HPDE6-E6E7 (cell line): ENCODE measurements at regions not wholly inside any gene's neighbourhood (a gene's known extent, or its start where the extent isn't known, plus 50 kb on each side); places are given as distances from the start of the nearest gene placed in this dataset.

Experiments used
- DNase-seq: peaks from one replicate; pipeline ENCODE4 v3.0.0; 2011; ENCODE audit warnings: missing footprints; ENCODE audit errors: extremely low spot score

DNA sequence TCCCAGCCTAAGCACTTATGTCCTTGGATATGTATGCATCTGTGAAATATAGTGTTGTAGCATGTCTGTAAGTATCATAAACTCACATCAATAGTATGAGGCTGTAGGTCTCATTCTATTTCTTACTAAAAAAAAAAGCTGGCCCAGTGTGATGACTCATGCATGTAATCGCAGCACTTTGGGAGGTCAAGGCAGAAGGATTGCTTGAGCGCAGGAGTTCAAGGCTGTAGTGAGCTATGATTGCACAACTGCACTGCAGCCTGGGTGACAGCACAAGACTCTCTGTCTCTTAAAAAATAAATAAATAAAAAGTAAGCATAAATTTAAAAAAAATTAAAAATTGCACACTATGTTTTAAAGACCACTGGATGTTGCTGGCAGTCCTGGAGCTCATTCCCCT is 79.1 kb upstream of the SPATA13 start:
- no peak for DNase-seq

DNA sequence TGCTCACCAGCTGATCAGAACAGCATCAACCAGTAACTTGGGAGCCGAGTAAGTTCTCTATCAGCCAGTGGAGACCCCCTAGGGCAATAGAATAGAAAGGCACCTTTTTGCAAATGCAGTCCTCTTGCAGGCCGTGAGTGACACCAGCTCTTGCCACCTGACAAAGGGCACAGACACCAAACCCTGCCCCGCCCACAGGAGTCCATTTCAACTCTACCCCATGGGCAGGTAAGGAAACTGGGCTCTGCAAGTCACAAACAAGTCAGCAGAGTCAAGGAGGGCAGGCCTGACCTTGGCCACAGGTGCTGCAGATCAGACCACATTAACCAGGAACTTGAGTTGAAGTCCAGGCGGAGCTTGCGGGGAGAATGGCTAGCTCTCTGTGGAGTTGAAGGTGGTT is 77.4 kb upstream of the SPATA13 start:
- no peak for DNase-seq

DNA sequence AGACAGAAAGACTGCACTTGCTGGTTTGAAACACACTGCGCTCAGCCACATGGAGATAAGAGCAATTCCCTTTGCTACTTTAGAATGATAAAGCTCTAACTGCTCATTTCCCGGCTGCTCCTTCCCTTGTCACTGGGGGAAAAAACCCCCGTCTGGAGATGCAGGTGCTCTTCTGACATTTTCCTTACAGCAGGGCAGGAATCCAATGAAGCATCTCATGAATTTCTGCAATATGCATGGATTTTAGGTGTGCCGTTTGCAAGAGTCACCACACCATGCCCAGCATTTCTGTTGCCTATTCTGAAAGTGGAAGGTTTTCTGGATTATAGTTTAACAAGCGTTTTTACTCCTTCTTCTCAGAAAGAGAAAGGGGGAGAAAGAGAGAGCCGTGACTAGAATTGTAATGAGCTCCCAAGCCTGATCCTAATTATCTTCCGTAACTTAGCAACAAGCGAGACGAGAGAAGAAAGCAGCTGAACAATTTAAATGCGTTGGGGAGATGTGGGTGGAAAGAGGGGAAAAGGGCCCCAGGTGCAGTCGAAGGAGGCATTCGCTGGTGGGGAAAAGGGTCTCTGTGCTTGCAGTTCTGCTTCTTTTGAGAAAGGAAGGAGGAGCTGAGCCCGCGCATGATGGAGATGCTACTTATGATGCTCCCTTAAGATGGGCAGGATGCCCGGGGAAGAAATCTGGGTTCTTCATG is 76.6 kb upstream of the SPATA13 start:
- DNase-seq: no peak

DNA sequence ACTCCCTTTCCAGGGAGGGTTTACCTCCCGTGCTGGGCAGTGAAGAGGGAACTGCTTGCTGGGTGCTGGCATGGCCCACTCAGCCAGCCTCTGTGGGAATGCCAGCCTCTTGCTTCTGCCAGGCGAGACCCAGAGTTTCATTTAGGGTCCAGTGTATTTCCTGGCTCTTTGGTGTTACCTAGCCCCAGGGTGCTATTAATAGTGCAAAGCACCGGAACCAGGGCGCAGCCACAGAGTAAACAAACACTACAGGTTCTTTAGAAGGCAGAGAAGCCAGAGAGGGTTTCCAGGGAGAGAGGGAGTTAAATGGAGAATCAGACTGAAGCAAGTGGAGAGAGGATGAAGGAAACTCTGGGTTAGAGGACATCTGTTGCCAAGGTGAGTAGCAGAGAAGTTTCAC is 74.9 kb upstream of the SPATA13 start:
- no peak for DNase-seq

DNA sequence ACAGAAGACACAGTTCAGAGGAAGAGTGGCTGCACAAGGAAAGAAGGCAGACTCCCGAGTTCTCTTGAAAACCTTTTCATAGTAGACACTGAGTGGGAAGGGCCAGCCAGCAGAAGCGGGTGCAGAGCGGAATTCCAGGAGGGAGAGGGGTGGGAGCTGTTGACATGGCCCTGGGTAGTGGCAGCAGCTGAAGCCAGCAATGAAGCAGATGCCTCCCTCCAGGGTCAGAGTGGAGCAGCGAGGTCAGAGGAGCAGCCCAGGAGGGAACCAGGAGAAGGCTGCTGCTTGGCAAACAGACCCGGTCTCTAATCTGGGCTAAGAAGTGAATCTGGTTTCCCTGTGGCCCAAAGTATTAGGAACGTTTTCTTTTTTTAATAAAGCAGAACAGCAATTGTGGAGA is 73.9 kb upstream of the SPATA13 start:
- DNase-seq: no peak

DNA sequence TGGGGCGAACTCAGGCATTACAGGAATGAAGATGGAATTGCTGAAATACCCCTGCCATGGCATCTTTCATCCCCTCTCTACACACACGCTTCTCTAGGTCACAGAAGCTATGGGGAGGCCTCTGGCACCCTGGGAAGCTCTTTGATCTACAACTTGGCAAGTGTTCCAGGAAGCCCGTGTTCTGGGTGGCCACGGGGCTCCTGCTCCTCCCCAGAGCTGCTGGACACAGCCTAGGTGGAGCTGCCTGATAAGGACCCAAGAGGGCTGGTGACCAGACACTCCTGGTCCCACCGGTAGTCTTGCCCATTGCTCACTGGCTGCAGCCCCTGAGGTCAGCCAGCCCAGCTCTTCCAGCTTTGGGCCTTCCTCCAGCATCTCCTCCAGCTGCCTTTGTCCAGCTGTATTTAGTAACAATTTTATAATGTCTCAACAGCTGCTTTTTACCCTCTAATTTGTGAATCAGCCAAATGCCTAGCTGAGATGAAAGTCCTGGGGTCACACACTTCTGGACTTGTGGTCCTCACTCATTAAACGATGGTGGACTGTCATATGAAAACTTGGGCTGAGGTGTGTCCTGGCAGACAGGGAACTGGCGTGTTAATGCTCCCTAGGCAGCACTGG is 72.8 kb upstream of the SPATA13 start:
- no peak for DNase-seq

DNA sequence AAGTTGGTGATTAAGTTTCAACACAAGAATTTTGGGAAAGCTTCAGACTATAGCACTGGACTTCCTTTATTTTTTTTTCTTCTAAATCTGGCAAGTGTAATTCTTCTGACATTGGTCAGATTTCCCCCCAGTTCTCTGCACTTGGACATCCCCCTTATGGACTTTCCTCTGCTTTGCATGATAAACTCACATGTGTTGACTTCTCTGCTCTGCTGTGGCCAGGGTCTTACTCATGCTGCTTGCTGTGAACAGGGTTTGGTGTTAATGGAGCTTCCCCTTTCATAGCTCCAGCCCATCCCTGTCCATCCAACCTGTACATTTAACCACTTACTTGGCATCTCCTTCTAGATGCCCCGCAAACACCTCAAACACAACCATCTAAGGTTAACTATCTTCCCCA is 70.5 kb upstream of the SPATA13 start:
- DNase-seq: no peak

DNA sequence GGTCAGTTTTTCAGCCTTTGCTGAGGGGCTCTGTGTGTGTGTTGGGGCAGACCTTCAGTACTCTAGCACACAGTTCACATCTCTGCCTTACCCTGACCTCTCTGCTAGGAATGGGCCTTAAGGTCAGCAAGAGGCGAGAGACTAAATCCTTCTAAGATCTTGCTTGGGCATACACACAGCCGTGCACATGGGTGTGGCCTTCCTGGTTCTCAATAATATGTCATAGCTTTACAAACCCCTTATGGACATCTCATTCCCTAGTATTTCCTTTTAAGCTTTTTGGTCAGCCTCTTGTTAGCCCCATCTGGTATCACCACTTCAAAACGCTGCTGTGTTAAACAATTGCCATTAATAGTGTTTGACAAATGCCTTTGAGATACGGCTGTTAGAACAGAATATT is 69.4 kb upstream of the SPATA13 start:
- no peak for DNase-seq

DNA sequence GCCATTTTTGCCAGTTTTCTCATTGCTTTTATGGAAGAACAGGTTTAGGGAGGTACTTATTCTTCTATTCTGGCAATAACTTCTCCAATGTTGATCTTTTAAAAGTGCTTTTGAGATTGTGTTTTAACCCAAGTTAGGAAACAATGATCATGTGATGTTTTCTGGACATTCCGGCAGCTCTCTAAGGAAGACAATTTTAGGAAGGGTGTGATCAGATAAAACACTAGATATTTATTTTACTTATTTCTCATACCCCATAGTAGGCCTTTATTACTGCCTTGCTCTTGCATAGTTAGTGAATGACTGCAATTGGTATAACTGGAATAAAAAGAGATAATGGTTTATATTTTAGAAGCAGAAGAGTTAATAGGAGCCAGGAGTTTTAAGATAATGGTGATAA is 68.4 kb upstream of the SPATA13 start:
- DNase-seq: no peak

DNA sequence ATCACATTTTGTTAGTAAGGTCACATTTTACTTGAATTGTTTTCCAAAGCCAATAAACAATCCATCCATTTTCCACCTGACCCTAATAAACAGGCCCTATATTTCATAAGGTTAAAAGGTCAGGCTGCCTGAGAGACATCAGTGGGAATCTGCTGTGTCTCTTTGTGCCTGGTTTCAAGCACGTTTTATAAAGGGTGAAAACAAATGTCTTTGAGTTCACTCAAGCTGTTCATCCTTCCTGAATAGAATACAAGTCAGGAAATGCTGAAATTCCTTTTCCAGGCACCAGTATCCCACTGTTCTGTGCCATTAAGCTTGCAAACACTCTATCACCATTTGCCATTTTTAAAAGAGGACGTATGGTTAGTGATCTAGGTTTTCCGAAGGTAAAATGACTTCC is 67.5 kb upstream of the SPATA13 start:
- DNase-seq: no peak

DNA sequence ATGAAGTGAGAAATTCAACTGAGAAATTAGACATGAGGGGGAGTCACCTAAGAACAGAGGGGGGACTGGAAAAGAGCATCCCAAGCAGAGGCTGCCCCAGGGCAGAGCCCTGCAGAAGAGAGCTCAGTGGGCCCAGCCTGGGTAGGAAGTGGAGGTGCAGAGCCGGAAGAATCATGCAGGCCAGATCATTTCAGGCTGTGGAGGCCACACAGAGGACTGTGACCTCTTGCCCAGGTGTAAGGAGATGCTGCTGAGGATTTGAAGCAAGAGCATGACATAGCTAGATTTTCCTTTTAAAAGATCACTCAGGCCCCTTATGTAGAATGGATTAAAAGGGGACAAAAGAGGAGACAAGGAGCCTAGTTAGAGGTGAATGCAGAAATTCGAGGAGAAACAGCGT is 63.9 kb upstream of the SPATA13 start:
- no peak for DNase-seq

DNA sequence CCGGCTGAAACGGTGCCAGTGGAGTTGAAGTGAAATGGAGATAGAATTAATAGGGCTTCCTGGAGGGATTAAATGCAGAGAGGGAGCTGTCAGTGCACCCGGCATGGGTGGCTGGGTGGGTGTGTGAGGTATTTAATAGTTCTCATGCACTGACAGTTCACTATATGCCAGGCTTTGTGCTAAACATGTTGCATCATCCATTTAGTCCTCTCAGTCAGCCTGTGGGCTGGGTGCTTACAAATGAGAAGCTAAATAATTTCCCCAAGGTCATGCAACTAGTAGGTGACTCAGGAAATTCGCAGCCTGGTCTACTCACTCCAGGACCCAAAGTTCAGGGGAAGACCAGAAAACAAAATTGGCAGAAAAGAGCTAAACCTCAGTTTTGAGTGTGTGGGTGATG is 63.5 kb upstream of the SPATA13 start:
- DNase-seq: no peak

DNA sequence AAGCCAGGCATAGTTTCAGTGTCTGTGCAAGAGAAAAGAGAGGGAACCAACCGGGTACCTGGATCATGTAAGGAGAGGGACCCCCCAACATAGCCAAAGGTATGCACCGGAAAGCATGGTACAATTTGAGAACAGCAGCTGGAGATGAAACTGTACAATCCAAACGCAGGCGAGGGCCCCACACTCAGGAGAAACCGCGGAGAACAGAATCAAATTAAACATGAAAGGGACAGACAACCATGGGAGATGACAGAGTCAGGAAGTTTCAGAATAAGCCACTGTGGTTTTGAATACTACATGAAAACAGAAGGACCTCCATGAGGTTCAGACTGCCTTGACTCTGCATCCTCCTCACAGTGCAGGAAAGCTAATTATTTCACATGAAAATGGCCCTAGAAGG is 62.9 kb upstream of the SPATA13 start:
- no peak for DNase-seq

DNA sequence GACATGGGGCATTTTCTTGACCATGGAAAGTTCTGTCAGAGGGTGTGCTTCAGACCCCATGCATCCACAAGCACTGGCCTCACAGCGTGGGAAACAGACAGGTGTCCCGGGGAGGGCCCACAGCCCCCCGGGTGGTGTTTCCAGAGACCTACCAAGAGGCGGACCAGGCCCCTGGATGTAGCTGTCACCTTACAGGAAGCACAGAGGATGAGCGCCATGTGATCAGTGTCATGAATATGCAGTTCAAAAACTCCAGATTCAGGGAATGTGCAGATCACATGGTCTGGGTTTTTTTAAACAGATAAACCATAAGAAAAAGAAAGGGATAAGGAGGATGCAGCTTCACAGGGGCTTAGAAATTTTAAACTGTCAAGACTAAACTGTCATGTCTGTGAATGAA is 61.0 kb upstream of the SPATA13 start:
- DNase-seq: no peak

DNA sequence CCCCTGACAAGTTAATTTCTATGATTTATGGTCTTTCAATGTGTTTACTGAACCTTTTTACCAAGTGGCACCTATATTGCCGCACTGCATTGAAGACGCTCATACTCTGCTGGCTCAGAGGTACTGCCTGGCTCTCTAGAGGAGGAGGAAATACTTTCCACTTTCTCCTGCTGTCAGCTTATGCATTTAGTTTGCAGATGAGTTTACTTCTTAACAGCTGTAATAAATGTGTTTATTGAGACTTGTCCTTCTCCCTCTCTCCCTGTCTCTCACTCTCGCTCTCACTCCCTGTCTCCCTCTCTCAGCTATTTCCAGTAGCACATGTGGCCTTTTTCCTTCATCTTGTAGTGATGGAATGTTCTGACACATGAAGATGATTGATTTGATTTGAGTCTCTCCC is 60.3 kb upstream of the SPATA13 start:
- no peak for DNase-seq

DNA sequence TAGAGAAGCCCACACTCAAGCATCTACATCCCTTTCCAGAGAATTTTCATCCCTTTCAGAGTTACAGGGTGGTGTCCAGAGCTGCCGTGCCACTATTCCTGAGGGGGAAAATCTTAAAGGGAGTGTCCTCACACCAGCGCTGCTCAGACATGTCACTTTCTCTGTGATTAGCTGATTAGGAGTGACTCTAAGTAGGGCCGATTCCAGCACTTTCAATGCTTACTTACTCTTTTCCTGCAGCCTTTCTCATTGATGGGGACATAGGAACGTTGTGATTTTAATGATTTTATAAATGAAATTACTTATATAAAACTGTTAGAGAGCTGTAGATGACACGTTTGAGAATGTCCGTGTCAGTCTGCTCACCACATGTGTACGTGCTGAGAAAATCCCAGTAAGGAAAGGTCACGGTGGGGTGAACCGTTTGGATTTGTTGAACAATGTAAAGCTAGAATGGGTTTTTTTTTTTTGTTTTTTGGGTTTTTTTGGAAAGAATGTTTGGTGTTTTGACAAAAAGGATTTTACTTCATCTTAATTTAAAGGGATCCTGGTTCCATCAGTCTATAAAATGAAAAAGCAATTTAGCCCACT is 56.6 kb upstream of the SPATA13 start:
- DNase-seq: no peak

DNA sequence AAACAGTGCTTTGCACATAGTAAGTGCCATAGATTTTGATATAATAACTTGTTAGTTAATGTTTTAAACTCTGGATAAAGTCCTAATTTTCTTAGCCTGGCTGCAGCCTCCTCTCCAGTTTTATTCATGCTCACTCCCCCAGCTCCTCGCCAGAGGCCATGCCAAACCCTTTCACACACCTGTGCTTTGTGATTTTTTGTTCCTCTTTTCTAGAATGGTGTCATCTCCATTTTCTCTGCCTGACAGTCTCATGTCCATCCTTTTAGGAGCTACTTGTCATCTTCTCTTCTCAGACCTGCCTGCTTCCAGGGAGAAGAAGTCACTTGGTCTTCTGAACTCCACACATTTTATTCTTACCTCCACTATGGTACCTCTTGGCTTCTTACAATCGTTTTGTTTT is 55.8 kb upstream of the SPATA13 start:
- no peak for DNase-seq

DNA sequence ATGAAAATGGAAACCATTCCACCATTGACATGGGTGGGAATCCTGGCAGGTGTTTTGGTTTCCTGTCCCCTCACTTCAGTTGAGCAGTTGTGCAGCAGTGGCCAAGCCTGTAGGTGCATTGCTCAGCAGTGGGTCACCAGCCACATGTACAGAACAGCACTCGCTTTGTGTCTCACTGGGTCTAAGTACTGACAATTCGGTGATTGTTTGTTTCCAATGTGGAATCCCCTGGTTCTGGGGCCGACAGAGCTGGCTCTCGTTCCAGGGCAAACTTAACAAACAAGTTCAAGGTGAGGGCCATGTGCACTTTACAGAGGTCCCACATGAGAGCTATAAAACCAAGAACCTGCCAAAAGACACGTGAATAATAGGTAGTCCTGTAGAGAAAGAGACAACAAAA is 54.1 kb upstream of the SPATA13 start:
- DNase-seq: no peak

DNA sequence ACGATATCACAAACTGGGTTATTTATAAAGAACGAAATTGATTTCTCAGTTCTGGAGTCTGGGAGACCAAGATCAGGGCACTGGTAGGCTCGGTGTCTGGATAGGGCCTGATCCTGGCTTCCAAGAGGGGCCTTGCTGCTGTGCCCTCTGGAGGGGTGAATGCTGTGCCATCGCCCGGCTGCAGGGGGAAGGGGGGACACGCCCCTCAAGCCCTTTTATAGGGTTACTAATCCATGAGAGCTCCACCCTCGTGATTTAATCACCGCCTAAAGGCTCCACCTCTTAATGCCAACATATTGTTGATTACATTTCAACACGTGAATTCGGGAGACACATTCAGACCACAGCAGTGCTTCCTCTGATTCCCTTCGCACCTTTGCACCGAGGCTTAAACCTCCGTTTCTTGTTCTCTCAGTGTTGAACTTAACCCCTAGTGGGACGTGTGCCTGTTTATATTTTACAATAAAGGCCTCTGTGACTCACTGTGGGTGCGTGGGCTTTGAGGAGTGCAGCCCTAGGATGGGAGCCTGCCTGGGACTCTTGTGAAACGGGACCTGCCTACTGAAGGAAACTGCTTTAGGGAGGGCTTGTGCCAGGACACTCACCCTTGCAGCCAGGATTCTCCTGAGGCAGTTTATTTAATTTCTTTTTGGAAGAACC is 52.4 kb upstream of the SPATA13 start:
- DNase-seq: no peak

DNA sequence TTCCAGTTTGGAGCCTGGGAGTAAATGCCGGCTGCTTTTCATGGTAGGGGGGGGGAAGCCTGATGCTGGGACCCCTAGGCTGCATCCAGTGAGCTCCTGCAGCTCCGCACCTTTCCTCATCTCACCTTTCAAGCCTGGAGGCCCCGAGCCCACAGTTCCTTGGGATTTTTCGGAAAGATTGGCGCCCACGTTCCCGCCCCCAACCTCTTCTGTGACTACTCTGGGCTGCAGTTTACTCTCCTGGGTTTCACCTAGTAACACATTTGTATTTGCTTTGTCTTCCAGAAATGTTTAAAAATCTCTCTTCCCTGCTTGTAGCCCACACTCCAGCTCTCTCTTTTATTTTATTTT is 51.9 kb upstream of the SPATA13 start:
- DNase-seq: no peak

DNA sequence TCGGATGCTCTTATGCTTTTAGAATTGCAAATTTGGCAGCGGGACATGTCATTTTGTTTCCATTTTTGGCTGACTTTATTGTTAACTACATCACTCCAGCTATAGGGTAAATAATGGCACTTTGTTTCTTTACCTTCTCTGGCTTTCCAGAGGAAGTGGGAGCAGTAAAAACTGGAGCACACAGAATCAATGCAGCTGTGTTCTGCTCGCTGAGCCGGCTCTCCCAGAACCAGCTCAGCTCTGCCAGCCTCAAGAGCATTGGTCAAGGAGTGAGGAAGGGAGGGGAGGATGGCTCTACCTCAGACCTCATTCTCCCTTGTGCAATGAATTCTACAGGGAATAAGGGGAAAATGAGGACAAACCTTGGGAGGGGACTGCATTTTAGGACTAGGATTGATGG is 50.5 kb upstream of the SPATA13 start:
- DNase-seq: no peak
